ENCODE measurements at regions not wholly inside any gene's neighbourhood (a gene's known extent, or its start where the extent isn't known, plus 50 kb on each side); places are given as distances from the start of the nearest gene placed in this dataset.

- Histone ChIP-seq H3K36me3 (ENCODE audit: control insufficient read depth, insufficient read depth, low read length) (no peaks in the 10 kb centered on the region), H3K79me2 (no peaks in the 10 kb centered on the region), H3K9ac (no peak overlapping the region), H3K4me1 (no peaks in the 10 kb centered on the region), H3K9me3 (ENCODE audit: control insufficient read depth, low read length) (no peaks in the 10 kb centered on the region), H3K4me3 (ENCODE audit: low read depth, low read length) (no peak overlapping the region), H3K27ac (no peak overlapping the region), H3K4me2 (ENCODE audit: low read length) (no peak overlapping the region), H2AFZ (no peak overlapping the region), H3K27me3 (ENCODE audit: control insufficient read depth, insufficient read depth, low read length) (no peaks in the 10 kb centered on the region)
- TF ChIP-seq, protein P1, sequence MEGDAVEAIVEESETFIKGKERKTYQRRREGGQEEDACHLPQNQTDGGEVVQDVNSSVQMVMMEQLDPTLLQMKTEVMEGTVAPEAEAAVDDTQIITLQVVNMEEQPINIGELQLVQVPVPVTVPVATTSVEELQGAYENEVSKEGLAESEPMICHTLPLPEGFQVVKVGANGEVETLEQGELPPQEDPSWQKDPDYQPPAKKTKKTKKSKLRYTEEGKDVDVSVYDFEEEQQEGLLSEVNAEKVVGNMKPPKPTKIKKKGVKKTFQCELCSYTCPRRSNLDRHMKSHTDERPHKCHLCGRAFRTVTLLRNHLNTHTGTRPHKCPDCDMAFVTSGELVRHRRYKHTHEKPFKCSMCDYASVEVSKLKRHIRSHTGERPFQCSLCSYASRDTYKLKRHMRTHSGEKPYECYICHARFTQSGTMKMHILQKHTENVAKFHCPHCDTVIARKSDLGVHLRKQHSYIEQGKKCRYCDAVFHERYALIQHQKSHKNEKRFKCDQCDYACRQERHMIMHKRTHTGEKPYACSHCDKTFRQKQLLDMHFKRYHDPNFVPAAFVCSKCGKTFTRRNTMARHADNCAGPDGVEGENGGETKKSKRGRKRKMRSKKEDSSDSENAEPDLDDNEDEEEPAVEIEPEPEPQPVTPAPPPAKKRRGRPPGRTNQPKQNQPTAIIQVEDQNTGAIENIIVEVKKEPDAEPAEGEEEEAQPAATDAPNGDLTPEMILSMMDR (IDR thresholded peaks at IDR 0.05) = no peak
These were observed 69.5 kb upstream of the SSX2IP start for GRCh38 chr1:84759756-84760155.

GRCh38 chr1:84758968-84759491, 68.8 kb upstream of the SSX2IP start:
- Histone ChIP-seq H3K4me3 (ENCODE audit: low read depth, low read length) (no peak overlapping the region), H2AFZ (no peak overlapping the region), H3K27ac (no peak overlapping the region), H3K79me2 (no peaks in the 10 kb centered on the region), H3K36me3 (ENCODE audit: control insufficient read depth, insufficient read depth, low read length) (no peaks in the 10 kb centered on the region), H3K9me3 (ENCODE audit: control insufficient read depth, low read length) (no peaks in the 10 kb centered on the region), H3K27me3 (ENCODE audit: control insufficient read depth, insufficient read depth, low read length) (no peaks in the 10 kb centered on the region), H3K9ac (no peak overlapping the region), H3K4me2 (ENCODE audit: low read length) (no peak overlapping the region), H3K4me1 (no peaks in the 10 kb centered on the region)
- TF ChIP-seq, protein P1 (IDR thresholded peaks at IDR 0.05) = no peak

DNA sequence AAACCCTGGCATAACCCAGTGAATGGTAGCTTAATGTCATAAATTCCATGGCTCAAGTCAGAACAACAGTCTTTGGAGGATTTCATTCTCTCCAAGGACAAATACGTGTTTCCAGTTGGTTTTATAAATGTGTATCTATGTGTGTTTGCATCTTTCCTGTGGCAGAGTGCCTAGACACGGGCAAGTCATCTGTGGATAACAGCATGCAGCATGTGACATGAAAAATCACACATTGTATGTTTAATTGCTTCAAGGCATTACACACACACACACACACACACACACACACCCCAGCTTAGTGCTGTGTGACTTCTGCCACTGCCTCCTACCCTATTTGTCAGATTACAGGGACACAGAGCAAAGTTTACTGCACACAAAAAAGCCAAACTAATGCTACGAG, 68.2 kb upstream of the SSX2IP start:
- Histone ChIP-seq H3K27me3 (ENCODE audit: control insufficient read depth, insufficient read depth, low read length) (no peaks in the 10 kb centered on the region), H3K4me2 (ENCODE audit: low read length) (no peak overlapping the region), H3K36me3 (ENCODE audit: control insufficient read depth, insufficient read depth, low read length) (no peaks in the 10 kb centered on the region), H3K9ac (no peak overlapping the region), H3K27ac (no peak overlapping the region), H3K9me3 (ENCODE audit: control insufficient read depth, low read length) (no peaks in the 10 kb centered on the region), H2AFZ (no peak overlapping the region), H3K79me2 (no peaks in the 10 kb centered on the region), H3K4me3 (ENCODE audit: low read depth, low read length) (no peak overlapping the region), H3K4me1 (no peaks in the 10 kb centered on the region)
- TF ChIP-seq, protein P1 (IDR thresholded peaks at IDR 0.05) = no peak

DNA sequence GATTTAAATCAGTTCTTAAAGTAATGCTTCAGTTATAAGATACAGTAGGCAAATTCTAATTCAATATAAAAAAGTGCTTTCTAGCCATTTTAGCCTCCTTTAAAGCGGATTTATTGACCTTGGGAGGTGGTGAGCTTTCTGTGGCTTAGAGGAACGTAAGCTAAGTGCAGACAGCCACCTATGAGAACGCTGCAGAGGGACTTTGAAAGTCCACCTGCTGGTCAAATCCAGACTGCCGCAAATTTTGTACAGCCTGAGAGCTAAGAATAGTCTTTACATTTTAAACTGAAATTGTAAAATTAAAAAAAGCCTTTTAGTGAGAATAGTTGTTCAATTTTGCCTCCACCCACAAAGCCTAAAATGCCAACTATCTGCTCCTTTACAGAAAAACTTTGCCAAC, 67.0 kb upstream of the SSX2IP start:
- H3K4me1 ChIP-seq = no peaks in the 10 kb centered on the region
- H3K9ac ChIP-seq = no peak overlapping the region
- H3K27ac ChIP-seq = no peak overlapping the region
- no peaks in the 10 kb centered on the region for H3K27me3 ChIP-seq (ENCODE audit: control insufficient read depth, insufficient read depth, low read length)
- H3K9me3 ChIP-seq (ENCODE audit: control insufficient read depth, low read length) = no peaks in the 10 kb centered on the region
- no peak overlapping the region for H2AFZ ChIP-seq
- TF ChIP-seq, protein P1 (IDR thresholded peaks at IDR 0.05) = no peak
- H3K4me3 ChIP-seq (ENCODE audit: low read depth, low read length) = no peak overlapping the region
- H3K4me2 ChIP-seq (ENCODE audit: low read length) = no peak overlapping the region
- H3K36me3 ChIP-seq (ENCODE audit: control insufficient read depth, insufficient read depth, low read length) = no peaks in the 10 kb centered on the region
- H3K79me2 ChIP-seq = no peaks in the 10 kb centered on the region

DNA sequence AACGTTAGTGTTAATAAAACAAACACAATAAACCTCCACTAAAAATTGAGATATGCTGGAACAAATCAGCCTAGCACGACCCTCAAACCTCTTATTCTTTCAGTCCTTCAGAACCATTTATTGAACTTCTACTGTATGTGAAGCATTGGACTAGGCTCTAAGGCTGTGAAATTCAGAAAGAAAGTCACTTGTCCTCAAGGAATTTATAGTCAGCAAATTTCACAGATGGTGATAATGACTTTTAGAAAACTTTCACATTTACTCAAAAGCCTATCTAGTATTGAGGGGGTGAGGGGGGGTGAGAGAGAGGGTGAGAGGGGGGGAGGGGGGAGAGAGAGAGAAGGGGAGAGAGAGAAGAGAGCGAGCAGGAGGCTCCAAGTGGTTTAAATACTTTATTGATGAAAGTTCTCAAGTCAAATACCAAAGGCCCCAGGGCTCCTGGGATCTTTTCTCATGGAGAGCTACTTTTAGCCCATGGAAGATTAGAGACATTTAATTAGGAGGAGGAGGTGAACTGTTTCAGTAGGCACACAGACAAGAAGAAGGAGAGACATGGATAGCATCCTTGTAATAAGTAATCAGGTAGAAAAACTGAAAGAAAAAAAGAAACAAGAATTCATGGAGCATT, 66.3 kb upstream of the SSX2IP start:
- H3K9me3 ChIP-seq (ENCODE audit: control insufficient read depth, low read length) = no peaks in the 10 kb centered on the region
- no peaks in the 10 kb centered on the region for H3K4me1 ChIP-seq
- H3K4me2 ChIP-seq (ENCODE audit: low read length) = no peak overlapping the region
- no peaks in the 10 kb centered on the region for H3K79me2 ChIP-seq
- no peak overlapping the region for H3K9ac ChIP-seq
- H3K36me3 ChIP-seq (ENCODE audit: control insufficient read depth, insufficient read depth, low read length) = no peaks in the 10 kb centered on the region
- no peak overlapping the region for H3K4me3 ChIP-seq (ENCODE audit: low read depth, low read length)
- no peak overlapping the region for H3K27ac ChIP-seq
- TF ChIP-seq, protein P1 (IDR thresholded peaks at IDR 0.05) = no peak
- H2AFZ ChIP-seq = no peak overlapping the region
- H3K27me3 ChIP-seq (ENCODE audit: control insufficient read depth, insufficient read depth, low read length) = no peaks in the 10 kb centered on the region

Measured in parathyroid adenoma (tissue), 2 donors.